T-helper 2 cell treated with Interferon-gamma antibody and Interleukin-4, amounts not matched to agents 100 ng/mL and 5 ng/mL, for 36 hours (primary cell): ENCODE measurements at regions not wholly inside any gene's neighbourhood (a gene's known extent, or its start where the extent isn't known, plus 50 kb on each side); places are given as distances from the start of the nearest gene placed in this dataset.
"Not testable (repeated sequence)": the region's sequence is repeated elsewhere in the genome, so short reads cannot be mapped to it uniquely, and the experiment has no call there.

ENCODE experiments used
- intact Hi-C: fragments of 100-400 bp; cut with micrococcal nuclease; formaldehyde crosslinking; loops from one replicate; pipeline ENCODE4 v1.15.1; 2023

DNA sequence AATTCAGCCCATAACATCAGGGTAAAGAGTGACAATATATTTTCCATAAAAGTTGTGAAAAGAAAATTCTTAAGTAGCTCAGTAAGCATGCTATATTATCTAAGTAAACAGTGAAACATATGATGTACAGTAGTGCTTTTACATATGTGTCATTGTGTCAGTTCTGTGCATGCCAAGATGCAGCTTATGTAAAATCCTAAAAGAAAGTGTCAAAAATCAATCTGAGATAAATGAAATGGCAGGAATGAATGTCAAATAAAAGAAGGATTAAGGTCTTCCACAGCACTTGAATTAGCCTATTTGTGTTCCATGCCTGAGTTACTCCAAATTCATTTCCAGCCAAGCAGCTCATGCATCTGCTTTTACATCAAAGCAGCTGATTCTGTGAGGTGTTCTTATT lies 452.7 kb upstream of the HS3ST1 start:
- intact Hi-C loops = no loop called here

DNA sequence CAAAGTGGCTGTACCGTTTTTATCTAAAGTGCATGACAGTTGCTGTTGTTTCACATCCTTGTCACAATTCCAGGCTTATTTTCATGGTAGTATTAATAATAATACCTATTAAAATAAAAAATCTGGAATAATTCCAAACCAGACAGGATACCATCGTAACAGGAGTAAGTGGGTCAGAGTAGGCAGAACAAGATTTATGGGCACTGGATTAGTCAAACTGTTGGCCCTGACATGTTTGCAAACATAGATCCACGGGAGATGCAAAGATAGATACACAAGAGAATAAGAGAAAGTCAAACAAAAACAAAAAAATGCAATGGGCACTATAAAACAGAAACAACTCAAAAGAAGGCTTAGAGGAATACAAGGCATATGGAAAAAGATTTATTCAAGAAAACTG lies 449.5 kb upstream of the HS3ST1 start:
- intact Hi-C loops = no loop called here

DNA sequence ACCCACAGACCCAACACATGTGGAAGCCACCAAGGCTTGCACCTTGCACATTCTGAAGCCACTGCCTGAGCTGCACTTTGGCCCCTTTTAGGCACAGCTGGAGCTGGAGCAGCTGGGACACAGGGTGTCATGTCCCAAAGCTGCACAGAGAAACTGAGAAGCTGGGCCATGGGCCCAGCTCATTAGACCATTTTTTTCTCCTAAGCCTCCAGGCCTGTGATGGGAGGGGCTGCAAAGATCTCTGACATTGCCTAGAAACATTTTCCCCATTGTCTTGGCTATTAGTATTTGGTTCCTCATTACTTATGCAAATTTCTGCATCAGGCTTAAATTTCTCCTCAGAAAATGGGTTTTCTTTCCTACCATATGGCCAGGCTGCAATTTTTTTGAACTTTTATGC lies 447.4 kb upstream of the HS3ST1 start:
- intact Hi-C loops = no loop called here

DNA sequence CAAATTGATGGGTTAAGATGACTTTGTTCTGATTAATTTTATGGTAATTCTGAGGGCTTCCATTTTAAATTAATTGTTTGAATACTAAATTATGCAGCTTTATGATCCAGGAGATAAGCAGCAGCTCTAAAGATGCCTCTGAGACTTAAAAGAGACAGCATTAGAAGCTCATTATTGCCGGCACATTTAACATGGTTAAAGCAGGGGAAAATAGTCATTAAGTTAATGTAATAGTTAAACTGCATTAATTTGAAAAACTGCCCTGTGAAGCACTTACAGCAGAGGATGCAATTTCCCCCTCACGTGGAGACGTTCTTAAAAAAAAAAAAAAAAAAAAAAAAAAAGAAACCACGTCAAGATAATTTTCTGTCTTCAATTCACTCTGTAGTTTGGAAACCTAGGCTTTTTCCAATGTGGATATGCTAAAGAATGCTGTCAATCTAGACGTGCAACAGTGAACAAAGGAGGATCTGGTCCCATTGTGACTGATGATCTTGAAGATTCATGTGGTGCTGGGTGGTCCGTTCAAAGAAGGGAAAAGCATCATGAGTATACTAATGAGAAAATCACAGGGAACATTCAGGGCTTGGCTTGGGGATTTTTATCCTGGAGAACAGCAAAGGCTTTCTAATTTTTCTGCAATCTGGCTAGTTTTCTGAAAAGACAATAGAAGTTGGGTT lies 440.6 kb upstream of the HS3ST1 start:
- intact Hi-C loops = no loop called here

DNA sequence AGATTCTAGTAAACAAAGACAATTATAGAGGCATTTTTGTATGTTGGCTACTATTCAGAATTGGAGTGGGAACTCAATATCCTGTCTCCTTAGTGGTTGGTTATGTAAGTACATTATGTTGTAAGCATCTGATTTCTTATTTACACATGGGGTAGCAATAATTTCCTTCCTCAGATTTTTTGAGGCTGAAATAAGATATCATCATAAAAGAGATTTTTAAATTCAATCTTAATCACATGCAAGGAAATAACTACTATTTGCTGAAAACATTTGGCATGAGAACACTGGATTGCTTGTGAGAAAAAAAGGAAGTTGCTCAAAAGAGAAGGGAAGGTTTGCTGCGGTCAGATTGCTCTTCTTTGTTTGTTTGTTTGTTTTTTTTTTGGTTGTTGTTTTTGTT lies 437.7 kb upstream of the HS3ST1 start:
- intact Hi-C loops = no loop called here

DNA sequence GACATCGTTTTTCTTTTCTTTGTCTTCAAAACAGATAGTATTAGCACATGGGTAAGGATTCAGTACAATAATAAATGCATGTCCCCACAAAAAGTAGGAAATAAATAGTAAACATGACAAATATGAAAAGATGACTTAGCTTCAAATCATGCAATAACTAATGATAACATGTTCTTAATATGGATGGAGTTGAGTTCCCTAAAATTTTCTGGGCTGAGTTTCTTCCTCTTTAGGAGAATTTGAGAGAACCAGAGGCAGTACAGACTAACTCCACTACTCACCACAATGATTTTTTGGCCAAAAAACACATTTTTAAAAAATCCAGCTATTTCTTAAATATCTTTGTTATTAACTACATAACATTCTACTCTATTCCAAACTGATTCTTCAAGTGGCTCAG lies 432.3 kb upstream of the HS3ST1 start:
- intact Hi-C loops = no loop called here

DNA sequence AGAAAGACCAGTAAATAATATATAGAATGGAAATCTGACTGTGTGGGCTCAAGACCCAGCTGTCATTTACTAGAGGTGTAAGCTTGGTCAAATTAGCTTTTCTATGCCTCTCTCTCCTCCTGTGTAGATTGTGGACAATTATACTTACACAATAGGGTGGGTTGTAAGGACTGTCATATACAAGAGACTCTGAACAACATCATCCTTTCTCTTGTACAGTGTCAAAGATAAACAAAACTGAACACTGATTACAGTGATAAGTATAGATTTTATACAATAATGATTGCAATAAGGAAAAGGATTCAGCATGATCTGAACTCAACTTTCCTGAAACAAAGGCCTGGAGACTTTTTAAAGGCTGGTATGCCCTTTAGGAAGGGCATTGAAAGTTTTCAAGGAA lies 429.2 kb upstream of the HS3ST1 start:
- intact Hi-C loops = no loop called here

DNA sequence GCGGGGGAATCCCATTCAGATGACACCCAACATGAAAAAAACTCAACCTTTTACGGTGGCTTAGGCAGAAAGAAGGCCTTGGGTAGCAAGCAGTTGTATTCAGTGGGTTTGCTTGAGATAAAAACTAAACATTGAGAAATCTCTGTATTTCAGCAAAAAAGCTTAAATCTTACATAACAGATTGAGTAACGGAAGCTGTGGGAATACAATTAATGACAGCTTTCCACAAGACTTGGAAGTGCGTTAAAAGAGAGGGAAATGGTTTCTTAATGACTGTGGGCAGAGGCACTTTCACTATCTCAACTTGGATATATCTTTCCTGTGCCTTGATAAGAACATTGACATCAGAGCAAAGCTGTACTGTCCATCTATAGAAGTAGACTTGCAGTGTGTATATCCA lies 418.5 kb upstream of the HS3ST1 start:
- intact Hi-C loops = no loop called here

DNA sequence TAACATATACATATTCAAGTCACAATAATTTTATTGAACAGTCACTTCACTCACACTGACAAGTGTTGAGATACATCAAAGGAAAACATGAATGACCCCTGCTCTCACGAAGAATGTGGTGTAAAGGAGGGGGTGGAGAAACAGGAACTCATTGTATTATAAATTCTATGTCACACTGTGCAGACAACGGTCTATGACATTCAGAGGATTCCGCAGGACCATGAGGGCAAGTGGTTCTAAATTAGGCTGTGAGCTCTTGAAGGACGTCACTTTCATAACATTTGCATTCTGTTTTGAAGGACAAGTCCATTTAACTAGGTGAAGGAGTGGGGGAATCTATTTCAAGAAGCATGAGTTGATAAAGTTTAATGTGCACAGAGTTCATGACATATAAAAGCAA lies 415.2 kb upstream of the HS3ST1 start:
- intact Hi-C loops = no loop called here

DNA sequence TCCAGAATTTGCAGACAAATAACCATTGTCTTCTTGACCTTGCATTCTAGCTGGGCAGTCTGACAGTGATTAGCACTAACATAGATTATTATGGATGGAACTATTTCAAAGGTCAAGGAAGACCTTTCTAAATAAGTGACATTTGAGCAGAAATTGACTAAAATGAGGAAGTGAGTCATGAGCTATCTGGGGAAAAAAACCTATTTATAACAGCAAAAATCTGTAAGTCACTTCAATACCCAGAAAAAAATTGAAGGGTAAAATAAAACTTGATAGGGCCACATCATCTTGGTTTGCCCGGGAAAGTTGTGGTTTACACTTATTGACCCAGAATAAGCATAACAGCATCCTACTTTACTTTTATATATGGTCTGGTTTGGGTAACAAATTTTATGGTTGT lies 414.6 kb upstream of the HS3ST1 start:
- intact Hi-C loops = no loop called here

DNA sequence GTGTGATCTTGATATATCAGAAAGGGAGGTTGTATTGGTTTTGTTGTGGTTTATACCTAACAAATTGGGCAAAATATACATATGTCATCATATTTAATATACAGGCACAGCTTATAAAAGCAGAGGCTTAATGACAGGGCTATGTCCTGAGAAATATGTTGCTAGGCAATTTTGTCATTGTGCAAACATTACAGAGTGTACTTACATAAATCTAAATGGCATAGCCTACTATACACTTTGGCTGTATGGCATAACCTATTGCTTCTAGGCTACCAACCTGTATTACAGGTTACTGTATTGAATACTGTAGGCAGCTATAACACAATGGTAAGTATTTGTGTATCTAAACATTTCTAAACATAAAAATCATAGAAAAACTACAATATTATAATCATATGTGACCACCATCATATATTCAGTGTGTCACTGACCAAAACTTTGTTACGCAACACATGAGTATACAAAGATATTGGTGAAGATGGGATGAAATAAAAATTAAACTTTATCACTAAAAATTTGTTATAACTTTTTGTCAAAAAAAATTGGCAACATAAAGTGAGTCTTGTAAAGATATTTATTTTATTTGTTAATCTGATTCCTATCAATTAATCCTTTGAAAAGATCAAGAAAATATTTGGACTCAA lies 414.0 kb upstream of the HS3ST1 start:
- intact Hi-C loops = no loop called here

DNA sequence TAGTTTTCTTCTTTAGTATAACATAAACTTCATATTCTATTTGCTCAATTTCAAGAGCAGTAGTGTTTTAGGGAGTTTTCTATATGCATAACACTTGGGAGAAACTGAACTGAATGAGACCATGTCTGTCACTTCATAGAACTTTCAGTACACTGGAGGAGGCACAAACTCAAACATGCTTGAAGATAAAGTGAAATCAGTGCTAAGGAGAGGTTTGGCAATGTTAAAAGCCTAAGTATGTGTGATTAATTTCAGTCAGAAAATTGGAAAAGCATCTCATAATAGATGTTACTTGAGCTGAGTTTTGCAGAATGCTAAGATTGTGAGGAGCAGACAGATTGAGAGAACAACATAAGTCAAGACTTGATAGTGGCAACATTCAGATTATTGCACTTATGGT lies 411.2 kb upstream of the HS3ST1 start:
- intact Hi-C loops = no loop called here

DNA sequence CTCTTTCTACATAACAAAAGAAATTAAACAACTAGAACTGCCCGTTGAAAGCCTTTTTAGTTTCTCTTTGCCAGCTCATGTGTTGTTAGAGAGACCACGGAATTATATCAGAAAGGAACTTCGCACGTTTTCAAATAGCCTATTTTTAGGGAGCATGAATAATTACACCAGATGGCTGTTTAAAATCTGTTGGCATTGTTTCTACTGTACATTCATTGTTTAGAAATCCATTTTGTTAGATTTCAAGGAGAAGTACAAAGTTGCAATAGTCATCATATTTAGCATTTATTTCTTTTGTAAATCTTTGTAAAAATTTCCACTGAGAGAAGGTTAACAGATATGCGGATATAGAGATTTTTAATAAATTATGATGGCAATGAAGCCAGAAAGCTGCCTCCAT lies 403.0 kb upstream of the HS3ST1 start:
- intact Hi-C loops = no loop called here

DNA sequence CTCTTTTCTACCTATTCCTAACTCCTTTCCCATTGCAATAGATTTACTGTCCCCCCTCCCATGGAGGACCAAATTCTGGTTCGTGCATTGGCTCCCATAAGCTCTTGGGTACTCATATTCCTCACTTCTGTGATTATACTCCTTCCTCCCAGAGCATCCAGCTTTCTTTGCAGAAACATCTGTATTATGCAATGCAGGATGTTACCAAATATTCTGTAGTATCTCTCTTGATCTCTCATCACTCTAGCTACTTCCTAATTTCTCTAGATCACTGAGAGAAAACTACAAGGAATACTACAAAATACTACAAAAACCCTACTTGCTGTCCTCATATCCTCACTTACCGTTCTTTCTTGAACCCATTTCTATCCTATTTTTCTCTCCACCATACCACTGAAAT lies 395.9 kb upstream of the HS3ST1 start:
- intact Hi-C loops = no loop called here

DNA sequence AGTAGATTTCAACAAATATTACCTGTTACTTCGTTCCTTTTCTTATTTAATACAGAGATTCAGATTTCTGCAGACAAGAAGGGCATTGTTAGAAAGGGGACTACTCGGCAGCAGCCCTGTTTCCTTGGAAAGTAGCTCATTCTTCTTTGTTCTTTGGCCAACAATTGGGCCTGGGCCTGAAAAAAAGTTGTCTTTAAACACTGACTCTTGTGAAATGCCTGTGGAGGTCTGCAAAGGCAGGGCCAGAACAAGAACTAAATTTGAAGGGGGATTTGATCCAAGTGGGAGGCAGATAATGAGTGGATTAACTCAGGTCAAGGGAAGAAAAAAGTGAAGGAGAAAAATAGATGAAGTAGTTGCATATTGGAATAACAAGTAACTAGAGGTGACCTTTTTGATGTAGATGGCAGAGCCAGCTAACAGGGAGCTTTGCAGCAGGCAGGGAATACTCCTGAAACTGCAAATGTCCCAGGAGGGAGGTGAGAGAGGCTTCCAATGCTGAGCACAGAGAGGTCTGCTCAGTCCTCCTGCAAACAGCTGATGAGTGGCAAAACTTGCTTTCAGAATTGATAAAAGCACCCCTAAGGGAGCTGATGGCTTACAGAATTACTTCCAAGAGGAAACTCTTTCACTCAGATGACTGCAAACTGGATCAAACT lies 393.2 kb upstream of the HS3ST1 start:
- intact Hi-C loops = no loop called here

DNA sequence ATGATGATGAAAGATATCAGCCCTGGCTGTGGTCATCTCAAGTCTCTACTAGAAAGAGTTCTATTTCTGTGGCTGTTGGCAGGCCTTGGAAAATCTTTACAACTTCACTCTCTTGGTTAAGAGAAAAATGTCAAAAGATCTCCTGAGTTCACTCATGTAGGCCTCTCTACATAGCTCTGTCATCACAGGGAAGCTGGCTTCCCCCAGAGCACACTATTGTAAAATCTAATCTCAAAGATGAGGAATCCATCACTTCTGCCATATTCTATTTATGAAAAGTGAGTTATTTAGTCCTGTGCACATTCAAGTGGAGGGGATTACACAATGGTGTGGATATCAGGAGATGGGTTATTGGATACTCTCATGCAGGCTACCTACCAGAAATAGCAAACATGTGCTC lies 388.4 kb upstream of the HS3ST1 start:
- intact Hi-C loops = no loop called here

DNA sequence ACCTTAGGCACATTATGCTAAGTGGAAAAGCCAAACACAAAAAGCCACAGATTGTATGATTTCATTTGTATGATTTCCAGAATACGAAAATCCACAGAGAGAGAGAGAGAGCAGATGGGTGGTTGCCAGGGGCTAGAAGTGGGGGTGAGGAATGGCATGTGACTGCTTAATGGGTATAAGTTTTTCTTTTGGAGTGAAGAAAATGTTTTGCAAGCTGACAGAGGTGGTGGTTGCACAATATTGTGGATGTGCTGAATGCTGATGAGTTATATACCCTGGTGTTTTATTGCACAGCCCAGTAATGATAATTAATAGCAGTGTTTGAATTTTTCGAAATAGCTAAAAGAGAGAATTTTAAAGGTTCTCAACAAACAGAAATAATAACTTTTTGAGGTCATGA lies 386.1 kb upstream of the HS3ST1 start:
- intact Hi-C loops = no loop called here

DNA sequence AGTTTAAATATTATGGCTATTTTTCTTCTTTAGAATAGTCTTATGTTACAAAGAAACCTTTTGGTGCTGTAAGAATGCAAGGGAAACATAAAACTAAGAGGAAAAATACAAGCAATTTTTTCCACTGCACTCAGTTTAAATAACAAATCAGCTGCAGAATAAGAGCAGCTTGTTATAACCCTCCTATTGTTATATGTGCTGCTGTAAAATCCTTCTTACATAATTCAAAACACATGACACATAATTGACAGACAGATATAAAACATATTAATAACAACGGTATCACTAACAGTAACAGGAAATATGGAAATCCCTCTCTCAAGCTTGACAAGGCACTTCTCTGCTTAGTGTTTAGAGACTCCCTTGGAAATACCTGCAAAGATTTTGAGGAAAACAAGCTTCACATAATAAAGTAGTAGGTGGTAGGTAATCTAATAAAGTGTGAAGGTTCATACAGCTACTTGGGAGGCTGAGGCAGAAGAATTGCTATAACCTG lies 385.3 kb upstream of the HS3ST1 start:
- intact Hi-C loops = no loop called here

DNA sequence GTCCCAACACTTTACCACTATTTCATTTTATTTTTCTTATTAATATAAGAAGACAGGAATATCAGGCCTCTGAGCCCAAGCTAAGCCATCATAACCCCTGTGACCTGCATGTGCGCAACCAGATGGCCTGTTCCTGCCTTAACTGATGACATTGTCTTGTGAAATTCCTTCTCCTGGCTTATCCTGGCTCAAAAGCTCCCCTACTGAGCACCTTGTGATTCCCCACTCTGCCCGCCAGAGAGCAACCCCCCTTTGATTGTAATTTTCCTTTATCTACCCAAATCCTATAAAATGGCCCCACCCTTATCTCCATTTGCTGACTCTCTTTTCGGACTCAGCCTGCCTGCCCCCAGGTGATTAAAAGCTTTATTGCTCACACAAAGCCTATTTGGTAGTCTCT lies 382.8 kb upstream of the HS3ST1 start:
- intact Hi-C loops = not testable (repeated sequence)

DNA sequence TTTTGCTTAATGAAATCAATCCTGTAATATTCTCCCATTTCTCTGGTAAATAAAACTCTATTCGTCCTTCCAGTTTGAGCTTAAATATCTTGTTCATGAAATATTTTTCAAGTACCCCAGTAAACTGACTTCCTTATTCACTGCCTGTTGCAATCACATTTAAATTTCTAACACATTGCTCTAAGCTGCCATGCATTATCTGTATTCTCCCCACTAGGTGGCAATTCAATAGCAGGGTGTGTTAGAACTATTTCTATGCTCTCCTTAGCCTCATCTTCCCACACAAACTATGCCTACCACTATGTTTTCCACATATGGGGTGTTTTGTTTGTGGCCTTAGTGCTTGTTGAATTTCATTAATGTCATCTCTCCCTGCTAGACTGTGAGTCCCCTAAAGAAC lies 377.1 kb upstream of the HS3ST1 start:
- intact Hi-C loops = no loop called here

DNA sequence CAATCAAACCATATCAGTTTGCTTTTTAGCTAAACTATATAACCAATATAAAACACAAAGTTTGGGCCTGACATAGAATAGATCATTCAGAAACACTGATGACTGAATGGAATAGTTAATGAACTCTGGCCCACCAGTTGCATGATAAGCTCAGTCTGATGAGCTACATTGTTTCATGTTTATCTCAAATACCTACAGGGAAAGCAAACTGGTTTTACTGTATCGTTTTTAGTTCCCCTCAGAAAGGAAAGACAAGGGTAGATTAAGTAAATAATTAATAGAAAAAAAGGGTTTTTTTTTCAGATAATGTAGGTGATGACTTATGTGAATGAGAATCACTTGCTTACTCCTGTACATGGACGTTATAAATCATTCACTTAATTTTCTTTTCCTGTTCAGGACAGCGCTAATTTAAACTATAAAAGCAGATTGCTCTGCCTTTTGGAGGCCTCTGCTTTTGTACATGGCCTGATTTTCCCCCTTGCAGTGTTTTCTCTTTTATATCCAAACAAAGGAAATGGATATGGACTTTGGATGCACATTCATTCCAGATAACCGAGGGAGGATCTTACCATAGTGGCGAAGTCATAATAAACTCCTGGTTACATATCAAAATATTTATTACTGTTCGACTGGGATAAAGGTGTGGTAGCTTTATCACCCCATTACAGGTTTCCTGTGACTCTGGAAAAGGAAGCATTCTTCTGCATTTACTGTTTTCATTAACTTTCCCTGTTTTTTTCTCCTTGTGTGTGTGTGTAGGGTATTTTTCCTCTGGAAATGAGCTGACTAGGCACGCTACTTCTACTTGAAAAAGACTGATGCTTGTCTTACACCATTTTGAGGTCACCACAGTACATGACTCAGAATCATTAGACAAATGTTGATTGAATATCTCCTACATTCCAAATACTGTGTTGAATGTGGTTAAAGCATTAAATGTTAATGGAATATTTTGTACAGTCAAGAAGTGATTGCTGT lies 373.1 kb upstream of the HS3ST1 start:
- intact Hi-C loops = no loop called here

DNA sequence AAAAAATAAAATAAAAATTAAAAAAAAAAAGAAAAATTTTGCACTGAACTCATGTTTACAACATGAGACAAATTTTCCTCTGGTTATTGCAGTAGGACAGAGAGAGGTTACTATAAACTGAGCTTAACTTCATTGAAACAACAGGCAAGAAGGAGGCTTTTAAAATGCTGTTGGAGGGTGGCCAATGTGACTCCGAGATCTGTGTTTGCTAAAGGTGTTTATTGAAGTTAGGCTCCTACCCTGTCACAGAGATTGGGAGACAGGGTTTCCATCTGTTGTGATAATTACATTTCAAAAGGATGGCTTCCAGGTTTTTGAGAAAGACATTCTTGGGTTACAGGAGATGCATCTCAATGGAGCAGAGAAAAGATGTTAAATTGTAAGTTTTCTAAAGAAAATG lies 370.5 kb upstream of the HS3ST1 start:
- intact Hi-C loops = no loop called here
